Suprapubic skin (tissue), 4 donors: ENCODE measurements at regions not wholly inside any gene's neighbourhood (a gene's known extent, or its start where the extent isn't known, plus 50 kb on each side); places are given as distances from the start of the nearest gene placed in this dataset.
A peak's percentile ranks its signal among the peaks of the same experiment; 100 is the strongest.

Experiments
- DNase-seq, 2 donors: peaks; one replicate each; pipeline ENCODE4 v3.0.0-alpha.2; 2019; ENCODE audit warnings: low spot score in 2 of 2
- H3K27ac ChIP-seq: fragments of 200-600 bp; sonication (generic); one replicate; pipeline ENCODE4 v1.5.1; 2019
- H3K27me3 ChIP-seq: fragments of 200-600 bp; sonication (generic); one replicate; pipeline ENCODE4 v1.5.1; 2019
- H3K36me3 ChIP-seq: fragments of 200-600 bp; sonication (generic); one replicate; pipeline ENCODE4 v1.5.1; 2019
- H3K4me1 ChIP-seq: fragments of 200-600 bp; sonication (generic); one replicate; pipeline ENCODE4 v1.5.1; 2019
- H3K4me3 ChIP-seq: fragments of 200-600 bp; sonication (generic); one replicate; pipeline ENCODE4 v1.5.1; 2019; ENCODE audit warnings: mild to moderate bottlenecking
- H3K9me3 ChIP-seq: fragments of 200-600 bp; sonication (generic); one replicate; pipeline ENCODE4 v1.5.1; 2019
- CTCF ChIP-seq, 2 donors: fragments of 200-600 bp in 1 of 2; fragments of 450-650 bp in 1 of 2; sonication (generic) in 1 of 2; IDR thresholded peaks; one replicate each; pipeline ENCODE4 v1.5.1; 2016 to 2019; ENCODE audit warnings: antibody characterized with exemption in 2 of 2, mild to moderate bottlenecking in 1 of 2, moderate library complexity in 1 of 2
- EP300 ChIP-seq: sonication (generic); formaldehyde crosslinking; IDR thresholded peaks from one replicate; pipeline ENCODE4 v1.6.1; 2017; ENCODE audit warnings: antibody characterized with exemption
- POLR2A ChIP-seq, 2 donors: fragments of 450-650 bp; IDR thresholded peaks; one replicate each; pipeline ENCODE4 v1.6.1; 2017; ENCODE audit warnings: antibody characterized with exemption in 2 of 2, mild to moderate bottlenecking in 2 of 2, moderate library complexity in 2 of 2
- POLR2AphosphoS5 ChIP-seq, 3 donors: sonication (generic); formaldehyde crosslinking; IDR thresholded peaks; one replicate each; pipeline ENCODE4 v1.6.1; 2017; ENCODE audit warnings: antibody characterized with exemption in 3 of 3
- WGBS: methylation state at CpG from one replicate; pipeline ENCODE4 v1.1.5; 2018; 5-methylcytosine and 5-hydroxymethylcytosine counted together

- Histone ChIP-seq H3K27ac (no peak overlapping the region), H3K4me1 (no peaks in the 10 kb centered on the region), H3K36me3 (no peaks in the 10 kb centered on the region), H3K27me3 (no peaks in the 10 kb centered on the region), H3K4me3 (no peak overlapping the region), H3K9me3 (no peaks in the 10 kb centered on the region)
- 79% methylated on average over 1 of the region's 1 CpG for WGBS
- no peak for DNase-seq
- no peak for TF ChIP-seq CTCF (IDR thresholded peaks at IDR 0.05)
- TF ChIP-seq POLR2AphosphoS5 (IDR thresholded peaks at IDR 0.05): no peak
- no peak for TF ChIP-seq POLR2A (IDR thresholded peaks at IDR 0.05)
- no peak for TF ChIP-seq EP300
Observed at GRCh38 chr7:18213652-18214051, 186.0 kb upstream of the PRPS1L1 start.

DNA sequence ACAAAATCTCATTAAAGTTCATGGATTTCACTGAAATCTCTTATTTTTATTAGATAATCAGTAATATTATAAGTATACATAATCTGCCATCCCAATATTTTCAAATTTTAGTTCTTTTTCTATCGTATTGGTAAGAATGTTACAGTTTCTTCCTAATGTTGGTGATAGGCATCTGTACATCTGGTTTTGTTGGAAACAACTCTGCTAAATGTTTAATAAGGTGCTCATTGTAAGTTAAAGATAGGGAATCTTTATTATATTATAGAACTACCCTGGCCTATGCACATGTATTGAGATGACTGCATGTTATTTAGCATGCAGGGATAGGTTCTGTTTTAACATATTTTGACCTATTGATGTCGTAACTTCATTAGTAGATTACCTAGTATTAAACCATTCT lies 188.6 kb upstream of the PRPS1L1 start:
- no peak for DNase-seq
- no peaks in the 10 kb centered on the region for H3K9me3 ChIP-seq
- no peak overlapping the region for H3K4me3 ChIP-seq
- no peaks in the 10 kb centered on the region for H3K27me3 ChIP-seq
- no peak overlapping the region for H3K27ac ChIP-seq
- 88% methylated on average over 2 of the region's 2 CpGs for WGBS
- no peaks in the 10 kb centered on the region for H3K36me3 ChIP-seq
- H3K4me1 ChIP-seq: no peaks in the 10 kb centered on the region
- TF ChIP-seq CTCF (IDR thresholded peaks at IDR 0.05): no peak
- no peak for TF ChIP-seq POLR2A (IDR thresholded peaks at IDR 0.05)
- no peak for TF ChIP-seq EP300
- no peak for TF ChIP-seq POLR2AphosphoS5 (IDR thresholded peaks at IDR 0.05)

- no peaks in the 10 kb centered on the region for H3K27me3 ChIP-seq
- no peak overlapping the region for H3K27ac ChIP-seq
- no peak for TF ChIP-seq POLR2AphosphoS5 (IDR thresholded peaks at IDR 0.05)
- TF ChIP-seq EP300: no peak
- TF ChIP-seq POLR2A (IDR thresholded peaks at IDR 0.05): no peak
- no peak for TF ChIP-seq CTCF (IDR thresholded peaks at IDR 0.05)
- 73% methylated on average over 2 of the region's 2 CpGs for WGBS
- H3K4me1 ChIP-seq: no peaks in the 10 kb centered on the region
- no peaks in the 10 kb centered on the region for H3K36me3 ChIP-seq
- no peak overlapping the region for H3K4me3 ChIP-seq
- DNase-seq: no peak
- H3K9me3 ChIP-seq: no peaks in the 10 kb centered on the region
Observed at GRCh38 chr7:18221377-18222293, 194.0 kb upstream of the PRPS1L1 start.

- Histone ChIP-seq H3K9me3 (no peaks in the 10 kb centered on the region), H3K4me3 (no peak overlapping the region), H3K36me3 (no peaks in the 10 kb centered on the region), H3K27me3 (no peaks in the 10 kb centered on the region), H3K27ac (no peak overlapping the region), H3K4me1 (no peaks in the 10 kb centered on the region)
- no peak for DNase-seq
- TF ChIP-seq POLR2AphosphoS5 (IDR thresholded peaks at IDR 0.05) (no peak), POLR2A (IDR thresholded peaks at IDR 0.05) (no peak), EP300 (no peak), CTCF (IDR thresholded peaks at IDR 0.05) (no peak)
Observed at GRCh38 chr7:18222636-18223035, 195.0 kb upstream of the PRPS1L1 start.

DNA sequence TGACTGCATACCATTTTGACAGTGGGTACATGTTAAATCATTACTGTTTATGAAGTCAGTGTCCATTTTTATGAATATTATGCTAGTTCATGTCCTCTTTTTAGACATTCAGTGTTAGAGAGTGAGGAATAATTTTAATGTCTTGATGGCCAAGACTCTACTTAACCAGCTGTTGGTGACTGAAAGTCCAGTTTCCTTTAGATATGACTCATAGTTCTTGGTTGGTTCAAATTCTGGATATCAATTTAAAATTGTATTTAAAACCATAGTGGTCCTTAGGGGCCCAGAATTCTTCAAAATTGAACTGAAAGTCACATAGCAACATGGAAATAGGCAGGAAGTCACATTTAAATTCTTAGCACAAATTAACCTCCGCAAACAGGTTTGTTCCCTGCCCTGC lies 196.5 kb upstream of the PRPS1L1 start:
- Histone ChIP-seq H3K9me3 (no peaks in the 10 kb centered on the region), H3K36me3 (no peaks in the 10 kb centered on the region), H3K4me1 (no peaks in the 10 kb centered on the region), H3K27me3 (no peaks in the 10 kb centered on the region), H3K27ac (peak overlapping the region; percentile 4), H3K4me3 (no peak overlapping the region)
- TF ChIP-seq POLR2A (IDR thresholded peaks at IDR 0.05) (no peak), EP300 (no peak), CTCF (IDR thresholded peaks at IDR 0.05) (no peak), POLR2AphosphoS5 (IDR thresholded peaks at IDR 0.05) (no peak)
- WGBS: 93% methylated on average over 1 of the region's 1 CpG
- no peak for DNase-seq
